ENCODE measurements at regions not wholly inside any gene's neighbourhood (a gene's known extent, or its start where the extent isn't known, plus 50 kb on each side); places are given as distances from the start of the nearest gene placed in this dataset.

GRCh38 chr20:54272901-54273488 is 65.1 kb downstream of the PFDN4 start:
- DNase-seq, result no peak

GRCh38 chr20:54275359-54276111 is 67.6 kb downstream of the PFDN4 start:
- DNase-seq, result no peak

- no peak for DNase-seq
Observed at GRCh38 chr20:54276577-54277169, 68.8 kb downstream of the PFDN4 start.

GRCh38 chr20:54278262-54278661 is 70.4 kb downstream of the PFDN4 start:
- no peak for DNase-seq

- DNase-seq, result no peak
Observed at GRCh38 chr20:54282625-54283024, 74.7 kb downstream of the PFDN4 start.

- DNase-seq, result no peak
Observed at GRCh38 chr20:54283253-54283652, 75.4 kb downstream of the PFDN4 start.

- no peak for DNase-seq
Observed at GRCh38 chr20:54284928-54285704, 77.2 kb downstream of the PFDN4 start.

GRCh38 chr20:54290636-54291035 is 82.7 kb downstream of the PFDN4 start:
- no peak for DNase-seq

GRCh38 chr20:54291339-54292010 is 83.6 kb downstream of the PFDN4 start:
- DNase-seq, result no peak

- no peak for DNase-seq
Observed at GRCh38 chr20:54292185-54292584, 84.3 kb downstream of the PFDN4 start.

- DNase-seq, result no peak
Observed at GRCh38 chr20:54293526-54293925, 85.6 kb downstream of the PFDN4 start.

- no peak for DNase-seq
Observed at GRCh38 chr20:54294094-54294493, 86.2 kb downstream of the PFDN4 start.

- no peak for DNase-seq
Observed at GRCh38 chr20:54295686-54296085, 87.8 kb downstream of the PFDN4 start.

GRCh38 chr20:54305421-54305820 is 97.5 kb downstream of the PFDN4 start:
- DNase-seq, result no peak

- DNase-seq, result no peak
Observed at GRCh38 chr20:54306985-54307710, 99.3 kb downstream of the PFDN4 start.

GRCh38 chr20:54308804-54309203 is 100.9 kb downstream of the PFDN4 start:
- DNase-seq, result no peak

GRCh38 chr20:54318892-54319291 is 111.0 kb downstream of the PFDN4 start:
- DNase-seq, result no peak

- DNase-seq, result no peak
Observed at GRCh38 chr20:54320148-54320607, 112.3 kb downstream of the PFDN4 start.

- no peak for DNase-seq
Observed at GRCh38 chr20:54321352-54322087, 113.6 kb downstream of the PFDN4 start.

- no peak for DNase-seq
Observed at GRCh38 chr20:54323227-54323734, 115.4 kb downstream of the PFDN4 start.

- no peak for DNase-seq
Observed at GRCh38 chr20:54324041-54324440, 116.2 kb downstream of the PFDN4 start.

All from right hindlimb (tissue), 1 donor.